ENCODE measurements at regions not wholly inside any gene's neighbourhood (a gene's known extent, or its start where the extent isn't known, plus 50 kb on each side); places are given as distances from the start of the nearest gene placed in this dataset.

DNA sequence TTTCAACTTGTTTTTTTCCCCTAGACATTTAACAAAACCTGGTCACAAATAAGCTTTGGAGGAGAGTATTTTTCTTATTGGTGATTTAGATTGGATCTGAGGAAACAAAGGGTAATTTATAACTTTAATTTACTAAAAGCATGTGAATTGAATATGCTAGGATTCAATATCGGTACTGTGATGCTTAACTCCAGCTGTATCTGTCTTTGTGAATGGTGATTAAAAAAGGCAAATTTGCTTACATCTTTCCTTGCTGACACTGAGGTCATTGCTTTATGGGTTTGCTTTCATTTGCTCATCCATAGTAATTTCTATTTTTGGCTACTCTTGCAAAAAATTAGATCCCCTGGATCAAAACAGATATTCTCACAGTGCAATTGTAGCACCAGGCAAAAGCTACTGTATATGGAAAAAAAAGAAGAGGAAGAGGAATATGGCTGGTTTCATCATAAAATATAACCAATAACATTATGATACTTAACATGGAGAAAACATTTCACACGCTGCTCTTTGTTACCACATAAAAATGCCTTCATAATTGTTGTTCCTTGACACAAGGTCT is 832.0 kb upstream of the ZEB2 start:
- H3K27ac ChIP-seq: no peak overlapping the region
- 53 to 69% (median 55%) methylated on average over 2 of the region's 2 CpGs for WGBS, 3 donors
- no peak overlapping the region for H3K4me3 ChIP-seq
- no peak for ATAC-seq
- TF ChIP-seq, protein P1, sequence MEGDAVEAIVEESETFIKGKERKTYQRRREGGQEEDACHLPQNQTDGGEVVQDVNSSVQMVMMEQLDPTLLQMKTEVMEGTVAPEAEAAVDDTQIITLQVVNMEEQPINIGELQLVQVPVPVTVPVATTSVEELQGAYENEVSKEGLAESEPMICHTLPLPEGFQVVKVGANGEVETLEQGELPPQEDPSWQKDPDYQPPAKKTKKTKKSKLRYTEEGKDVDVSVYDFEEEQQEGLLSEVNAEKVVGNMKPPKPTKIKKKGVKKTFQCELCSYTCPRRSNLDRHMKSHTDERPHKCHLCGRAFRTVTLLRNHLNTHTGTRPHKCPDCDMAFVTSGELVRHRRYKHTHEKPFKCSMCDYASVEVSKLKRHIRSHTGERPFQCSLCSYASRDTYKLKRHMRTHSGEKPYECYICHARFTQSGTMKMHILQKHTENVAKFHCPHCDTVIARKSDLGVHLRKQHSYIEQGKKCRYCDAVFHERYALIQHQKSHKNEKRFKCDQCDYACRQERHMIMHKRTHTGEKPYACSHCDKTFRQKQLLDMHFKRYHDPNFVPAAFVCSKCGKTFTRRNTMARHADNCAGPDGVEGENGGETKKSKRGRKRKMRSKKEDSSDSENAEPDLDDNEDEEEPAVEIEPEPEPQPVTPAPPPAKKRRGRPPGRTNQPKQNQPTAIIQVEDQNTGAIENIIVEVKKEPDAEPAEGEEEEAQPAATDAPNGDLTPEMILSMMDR (IDR thresholded peaks at IDR 0.05): no peak
- no peaks in the 10 kb centered on the region for H3K9me3 ChIP-seq
- no peaks in the 10 kb centered on the region for H3K27me3 ChIP-seq (ENCODE audit: insufficient read depth in 3 of 3, low read length in 2 of 3)
- H3K4me1 ChIP-seq: no peaks in the 10 kb centered on the region
- intact Hi-C loops (cut with DNase I): no loop called here
- DNase-seq: no peak
- H3K36me3 ChIP-seq (ENCODE audit: insufficient read depth in 1 of 2, low read depth in 1 of 2): no peaks in the 10 kb centered on the region

DNA sequence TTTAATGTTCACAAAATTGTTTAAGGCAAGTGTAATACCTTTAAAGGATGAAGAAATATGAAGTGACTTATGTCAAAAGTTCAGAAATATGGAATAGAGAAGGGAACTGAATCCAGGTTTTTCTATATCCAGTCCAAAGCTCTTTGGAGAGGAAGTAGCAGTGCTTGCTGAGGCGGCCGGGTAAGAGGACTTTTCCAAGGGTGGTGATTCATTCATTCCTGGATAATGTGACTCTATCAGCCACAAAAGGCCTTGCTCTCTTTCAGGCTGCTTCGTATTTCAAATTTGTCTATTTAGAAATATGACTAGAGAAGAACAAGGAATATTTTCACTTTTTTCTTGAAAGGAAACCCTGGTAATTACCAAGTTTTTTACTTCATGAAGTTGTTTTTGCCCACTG is 830.1 kb upstream of the ZEB2 start:
- Histone ChIP-seq H3K27ac (no peak overlapping the region), H3K36me3 (ENCODE audit: insufficient read depth in 1 of 2, low read depth in 1 of 2) (no peaks in the 10 kb centered on the region), H3K27me3 (ENCODE audit: insufficient read depth in 3 of 3, low read length in 2 of 3) (no peaks in the 10 kb centered on the region), H3K4me3 (no peak overlapping the region), H3K4me1 (no peaks in the 10 kb centered on the region), H3K9me3 (no peaks in the 10 kb centered on the region)
- DNase-seq (no peak), ATAC-seq (no peak)
- 39 to 65% (median 44%) methylated on average over 3 of the region's 3 CpGs for WGBS, 3 donors
- TF ChIP-seq, protein P1 (IDR thresholded peaks at IDR 0.05): no peak
- intact Hi-C loops (cut with DNase I): no loop called here

DNA sequence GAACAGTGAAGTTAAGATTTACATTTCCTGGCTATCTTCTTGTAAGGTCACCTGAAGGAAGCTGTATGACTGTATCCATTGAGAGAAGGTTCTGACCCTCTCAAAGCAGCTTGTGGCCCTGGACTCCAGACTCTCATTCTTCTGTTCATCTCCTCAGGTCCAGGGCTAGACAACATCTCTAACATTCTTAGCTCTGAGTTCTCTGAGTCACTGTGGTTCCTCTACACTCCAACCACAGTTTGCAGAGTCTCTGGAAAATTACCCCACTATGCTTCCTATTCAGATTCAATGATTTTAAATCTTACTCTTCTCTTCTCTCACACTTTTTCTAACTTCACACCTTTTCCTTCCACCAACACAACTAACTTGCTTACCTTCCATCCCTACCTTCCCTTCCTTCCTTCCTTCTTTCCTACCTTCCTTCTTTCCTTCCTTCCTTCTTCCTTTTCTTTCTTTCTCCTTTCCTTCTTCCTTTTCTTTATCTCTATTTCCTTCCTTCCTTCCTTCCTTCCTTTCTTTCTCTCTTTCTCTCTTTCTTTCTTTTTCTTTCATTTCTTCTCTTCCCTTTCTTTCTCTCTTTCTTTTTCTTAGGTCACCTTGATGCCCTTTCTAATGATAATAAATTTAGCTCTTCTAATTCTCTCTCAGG is 824.3 kb upstream of the ZEB2 start:
- TF ChIP-seq, protein P1 (IDR thresholded peaks at IDR 0.05): no peak
- intact Hi-C loops (cut with DNase I): no loop called here
- H3K4me1 ChIP-seq: no peaks in the 10 kb centered on the region
- no peak overlapping the region for H3K27ac ChIP-seq
- no peak for ATAC-seq
- no peak for DNase-seq
- no peak overlapping the region for H3K4me3 ChIP-seq
- H3K9me3 ChIP-seq: no peaks in the 10 kb centered on the region
- no peaks in the 10 kb centered on the region for H3K36me3 ChIP-seq (ENCODE audit: insufficient read depth in 1 of 2, low read depth in 1 of 2)
- H3K27me3 ChIP-seq (ENCODE audit: insufficient read depth in 3 of 3, low read length in 2 of 3): no peaks in the 10 kb centered on the region

DNA sequence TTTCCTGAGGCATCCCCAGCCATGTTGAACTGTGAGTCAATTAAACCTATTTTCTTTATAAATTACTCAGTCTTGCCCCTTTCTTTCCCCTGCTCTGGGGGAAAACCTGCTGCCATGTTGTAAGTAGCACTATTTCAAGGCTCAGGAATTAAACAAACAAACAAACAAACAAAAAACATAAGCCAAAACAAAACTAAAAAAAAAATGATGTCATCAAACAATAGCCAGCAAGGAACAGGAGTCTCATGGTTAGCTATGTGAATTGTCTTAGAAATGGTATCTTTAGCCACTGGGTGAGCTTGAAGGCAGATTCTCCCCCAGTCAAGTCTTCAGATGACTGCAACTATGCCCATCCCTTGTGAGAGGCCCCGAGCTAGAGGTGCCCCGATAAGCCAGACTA is 823.4 kb upstream of the ZEB2 start:
- no peak for ATAC-seq
- WGBS, 3 donors: 48 to 77% (median 72%) methylated on average over 2 of the region's 2 CpGs
- no peak overlapping the region for H3K27ac ChIP-seq
- H3K9me3 ChIP-seq: no peaks in the 10 kb centered on the region
- intact Hi-C loops (cut with DNase I): no loop called here
- DNase-seq: no peak
- TF ChIP-seq, protein P1 (IDR thresholded peaks at IDR 0.05): no peak
- H3K4me1 ChIP-seq: no peaks in the 10 kb centered on the region
- H3K36me3 ChIP-seq (ENCODE audit: insufficient read depth in 1 of 2, low read depth in 1 of 2): no peaks in the 10 kb centered on the region
- H3K27me3 ChIP-seq (ENCODE audit: insufficient read depth in 3 of 3, low read length in 2 of 3): no peaks in the 10 kb centered on the region
- no peak overlapping the region for H3K4me3 ChIP-seq

DNA sequence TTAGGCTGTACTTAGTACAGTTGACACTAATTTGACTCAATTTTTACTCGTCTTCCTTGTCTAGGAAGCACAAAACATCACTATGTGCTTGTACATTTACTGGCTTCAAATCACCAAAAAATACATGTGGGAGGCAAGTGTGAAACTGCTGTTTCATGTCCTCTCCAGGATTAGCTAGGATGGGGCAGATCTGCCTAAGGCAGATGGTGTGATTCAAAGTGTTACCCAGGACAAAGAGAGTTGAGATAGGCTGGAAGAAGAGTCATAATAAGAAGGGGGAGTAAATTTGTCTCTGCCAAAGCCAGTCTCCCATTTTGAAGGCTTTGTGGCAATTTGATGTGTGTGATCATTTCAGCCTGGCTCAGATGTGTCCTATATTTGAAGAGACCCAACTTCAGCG is 821.6 kb upstream of the ZEB2 start:
- Histone ChIP-seq H3K4me3 (no peak overlapping the region), H3K36me3 (ENCODE audit: insufficient read depth in 1 of 2, low read depth in 1 of 2) (no peaks in the 10 kb centered on the region), H3K4me1 (no peaks in the 10 kb centered on the region), H3K27me3 (ENCODE audit: insufficient read depth in 3 of 3, low read length in 2 of 3) (no peaks in the 10 kb centered on the region), H3K9me3 (no peaks in the 10 kb centered on the region), H3K27ac (no peak overlapping the region)
- DNase-seq (no peak), ATAC-seq (no peak)
- intact Hi-C loops (cut with DNase I): no loop called here
- WGBS, 3 donors: 79 to 84% (median 81%) methylated on average over 2 of the region's 2 CpGs
- TF ChIP-seq, protein P1 (IDR thresholded peaks at IDR 0.05): no peak

All from psoas muscle (tissue), 7 donors.